Neural cell (in vitro differentiated cells): ENCODE measurements at regions not wholly inside any gene's neighbourhood (a gene's known extent, or its start where the extent isn't known, plus 50 kb on each side); places are given as distances from the start of the nearest gene placed in this dataset.

Experiments
- CTCF ChIP-seq: fragments of 450-650 bp; IDR thresholded peaks from 2 replicates; pipeline ENCODE4 v1.5.1; 2014; ENCODE audit warnings: antibody characterized with exemption, mild to moderate bottlenecking, moderate library complexity; ENCODE audit not compliant: poor library complexity, severe bottlenecking
- EP300 ChIP-seq: fragments of 450-650 bp; conservative IDR thresholded peaks from 2 replicates; pipeline ENCODE4 v1.6.1; 2014; ENCODE audit warnings: antibody characterized with exemption, mild to moderate bottlenecking, moderate library complexity; ENCODE audit not compliant: poor library complexity, severe bottlenecking
- EZH2 ChIP-seq: fragments of 200-600, 300-800 bp; shearing (Covaris generic), sonication (generic); IDR thresholded peaks from 2 replicates; pipeline ENCODE4 v1.6.1; 2014; ENCODE audit warnings: antibody characterized with exemption, low read length, borderline replicate concordance, mild to moderate bottlenecking; ENCODE audit not compliant: insufficient read depth, poor library complexity, severe bottlenecking
- MXI1 ChIP-seq: fragments of 450-650 bp; conservative IDR thresholded peaks from 2 replicates; pipeline ENCODE4 v1.6.1; 2014; ENCODE audit warnings: antibody characterized with exemption, mild to moderate bottlenecking; ENCODE audit not compliant: poor library complexity, severe bottlenecking
- POLR2AphosphoS5 ChIP-seq: IDR thresholded peaks from 2 replicates; pipeline ENCODE4 v1.6.1; 2012
- RAD21 ChIP-seq: fragments of 450-650 bp; conservative IDR thresholded peaks from 2 replicates; pipeline ENCODE4 v1.6.1; 2014; ENCODE audit warnings: antibody characterized with exemption, mild to moderate bottlenecking, moderate library complexity
- REST ChIP-seq: IDR thresholded peaks from 2 replicates; pipeline ENCODE4 v1.6.1; 2012; ENCODE audit warnings: borderline replicate concordance
- SMC3 ChIP-seq: fragments of 450-650 bp; conservative IDR thresholded peaks from 2 replicates; pipeline ENCODE4 v1.6.1; 2014; ENCODE audit warnings: antibody characterized with exemption, mild to moderate bottlenecking, moderate library complexity; ENCODE audit not compliant: poor library complexity
- TAF1 ChIP-seq: IDR thresholded peaks from 2 replicates; pipeline ENCODE4 v1.6.1; 2012; ENCODE audit warnings: low read depth

- TF ChIP-seq EP300 (no peak), CTCF (no peak), POLR2AphosphoS5 (no peak), MXI1 (no peak), TAF1 (no peak), SMC3 (no peak), EZH2 (no peak), REST (no peak), RAD21 (no peak)
Observed at GRCh38 chr2:78778756-78779510, 246.6 kb upstream of the REG3G start.
